ENCODE measurements at regions not wholly inside any gene's neighbourhood (a gene's known extent, or its start where the extent isn't known, plus 50 kb on each side); places are given as distances from the start of the nearest gene placed in this dataset.
"Not testable (repeated sequence)": the region's sequence is repeated elsewhere in the genome, so short reads cannot be mapped to it uniquely, and the experiment has no call there.

- not testable (repeated sequence) for DNase-seq
Measured at GRCh38 chr2:87360927-87361326, 339.3 kb upstream of the PLGLB1 start.

- DNase-seq, result not testable (repeated sequence)
Measured at GRCh38 chr2:87361805-87362204, 340.2 kb upstream of the PLGLB1 start.

- not testable (repeated sequence) for DNase-seq
Measured at GRCh38 chr2:87364379-87364778, 342.7 kb upstream of the PLGLB1 start.

GRCh38 chr2:87365038-87365437 lies 343.4 kb upstream of the PLGLB1 start:
- not testable (repeated sequence) for DNase-seq

- not testable (repeated sequence) for DNase-seq
Measured at GRCh38 chr2:87386063-87386560, 361.8 kb upstream of the PLGLB2 start.

GRCh38 chr2:87395784-87396183 lies 352.1 kb upstream of the PLGLB2 start:
- DNase-seq, result not testable (repeated sequence)

GRCh38 chr2:87396551-87397265 lies 351.2 kb upstream of the PLGLB2 start:
- not testable (repeated sequence) for DNase-seq

- not testable (repeated sequence) for DNase-seq
Measured at GRCh38 chr2:87397276-87398065, 350.4 kb upstream of the PLGLB2 start.

- DNase-seq, result not testable (repeated sequence)
Measured at GRCh38 chr2:87398567-87399305, 349.2 kb upstream of the PLGLB2 start.

GRCh38 chr2:87401726-87402345 lies 346.1 kb upstream of the PLGLB2 start:
- DNase-seq, result no peak

GRCh38 chr2:87403893-87404175 lies 344.1 kb upstream of the PLGLB2 start:
- DNase-seq, result no peak

GRCh38 chr2:87404411-87405255 lies 343.3 kb upstream of the PLGLB2 start:
- not testable (repeated sequence) for DNase-seq

- DNase-seq, result not testable (repeated sequence)
Measured at GRCh38 chr2:87405531-87406216, 342.2 kb upstream of the PLGLB2 start.

GRCh38 chr2:87406406-87407175 lies 341.3 kb upstream of the PLGLB2 start:
- not testable (repeated sequence) for DNase-seq

GRCh38 chr2:87409601-87410000 lies 338.3 kb upstream of the PLGLB2 start:
- DNase-seq, result not testable (repeated sequence)

GRCh38 chr2:87410371-87410770 lies 337.5 kb upstream of the PLGLB2 start:
- not testable (repeated sequence) for DNase-seq

GRCh38 chr2:87412036-87412820 lies 335.7 kb upstream of the PLGLB2 start:
- not testable (repeated sequence) for DNase-seq

GRCh38 chr2:87414331-87414730 lies 333.6 kb upstream of the PLGLB2 start:
- not testable (repeated sequence) for DNase-seq

GRCh38 chr2:87414795-87415570 lies 332.9 kb upstream of the PLGLB2 start:
- DNase-seq, result not testable (repeated sequence)
